Progenitor cell of endocrine pancreas (in vitro differentiated cells): ENCODE measurements at regions not wholly inside any gene's neighbourhood (a gene's known extent, or its start where the extent isn't known, plus 50 kb on each side); places are given as distances from the start of the nearest gene placed in this dataset.

Experiments used
- DNase-seq: peaks from one replicate; pipeline ENCODE4 v3.0.0; 2021; ENCODE audit warnings: low spot score; ENCODE audit not compliant: unreplicated experiment
- H3K27ac Mint-ChIP-seq: 2 replicates; pipeline ENCODE4 v1.8.0; 2021; ENCODE audit warnings: mild to moderate bottlenecking, moderate library complexity, mixed read lengths
- H3K27me3 Mint-ChIP-seq: 2 replicates; pipeline ENCODE4 v1.8.0; 2021; ENCODE audit warnings: mixed read lengths
- H3K36me3 Mint-ChIP-seq: 2 replicates; pipeline ENCODE4 v1.8.0; 2022; ENCODE audit warnings: mixed read lengths; ENCODE audit not compliant: insufficient read depth
- H3K4me1 Mint-ChIP-seq: 2 replicates; pipeline ENCODE4 v1.8.0; 2021; ENCODE audit warnings: low read depth, mixed read lengths
- H3K4me3 Mint-ChIP-seq: 2 replicates; pipeline ENCODE4 v1.8.0; 2021; ENCODE audit warnings: low read depth, mild to moderate bottlenecking, moderate library complexity, mixed read lengths
- H3K9me3 Mint-ChIP-seq: 2 replicates; pipeline ENCODE4 v1.8.0; 2021; ENCODE audit warnings: low read depth, mixed read lengths
- CTCF ChIP-seq: fragments of 200-600 bp; sonication (generic); IDR thresholded peaks from one replicate; pipeline ENCODE4 v1.5.0; 2021; ENCODE audit warnings: antibody characterized with exemption, mild to moderate bottlenecking; ENCODE audit not compliant: unreplicated experiment

- Mint-ChIP-seq H3K9me3 (peaks cover 21% of the 10 kb centered on the region), H3K4me3 (no peak overlapping the region), H3K27ac (no peak overlapping the region), H3K27me3 (no peaks in the 10 kb centered on the region), H3K36me3 (peaks cover 6% of the 10 kb centered on the region), H3K4me1 (no peaks in the 10 kb centered on the region)
- TF ChIP-seq CTCF = no peak
- DNase-seq = no peak
Measured at GRCh38 chr12:43079476-43079875, 472.5 kb downstream of the ADAMTS20 start.

- Mint-ChIP-seq H3K27ac (no peak overlapping the region), H3K36me3 (peaks cover 3% of the 10 kb centered on the region), H3K4me1 (no peaks in the 10 kb centered on the region), H3K9me3 (peaks cover 18% of the 10 kb centered on the region), H3K4me3 (no peak overlapping the region), H3K27me3 (no peaks in the 10 kb centered on the region)
- no peak for DNase-seq
- TF ChIP-seq CTCF = no peak
Measured at GRCh38 chr12:43078976-43079375, 473.0 kb downstream of the ADAMTS20 start.

GRCh38 chr12:43072431-43072830 is 479.6 kb downstream of the ADAMTS20 start:
- Mint-ChIP-seq H3K27me3 (no peaks in the 10 kb centered on the region), H3K36me3 (no peaks in the 10 kb centered on the region), H3K4me1 (peaks cover 9% of the 10 kb centered on the region), H3K4me3 (no peak overlapping the region), H3K9me3 (peaks cover 12% of the 10 kb centered on the region), H3K27ac (no peak overlapping the region)
- no peak for TF ChIP-seq CTCF
- no peak for DNase-seq

- Mint-ChIP-seq H3K27ac (peak overlapping the region; percentile 7), H3K4me3 (no peak overlapping the region), H3K9me3 (peaks cover 18% of the 10 kb centered on the region), H3K36me3 (no peaks in the 10 kb centered on the region), H3K27me3 (no peaks in the 10 kb centered on the region), H3K4me1 (peaks cover 9% of the 10 kb centered on the region)
- DNase-seq = no peak
- TF ChIP-seq CTCF = no peak
Measured at GRCh38 chr12:43069768-43070221, 480.2 kb upstream of the PRICKLE1 start.

GRCh38 chr12:43066471-43066870 is 476.9 kb upstream of the PRICKLE1 start:
- Mint-ChIP-seq H3K27me3 (no peaks in the 10 kb centered on the region), H3K4me1 (peaks cover 11% of the 10 kb centered on the region), H3K4me3 (no peak overlapping the region), H3K9me3 (peaks cover 16% of the 10 kb centered on the region), H3K27ac (no peak overlapping the region), H3K36me3 (no peaks in the 10 kb centered on the region)
- TF ChIP-seq CTCF = no peak
- DNase-seq = no peak
